H1 (cell line): ENCODE measurements at regions not wholly inside any gene's neighbourhood (a gene's known extent, or its start where the extent isn't known, plus 50 kb on each side); places are given as distances from the start of the nearest gene placed in this dataset.
A peak's percentile ranks its signal among the peaks of the same experiment; 100 is the strongest.

Source experiments
- EGR1 ChIP-seq: IDR thresholded peaks from 2 replicates; pipeline ENCODE4 v1.6.1; 2011; ENCODE audit warnings: low read depth, low read length, borderline replicate concordance
- EZH2 ChIP-seq: fragments of 200-600 bp; sonication (generic); IDR thresholded peaks from 2 replicates; pipeline ENCODE4 v1.7.1; 2012; ENCODE audit warnings: low read depth, mild to moderate bottlenecking, moderate library complexity, low read length, inconsistent platforms; ENCODE audit not compliant: severe bottlenecking
- GTF2F1 ChIP-seq: IDR thresholded peaks from 2 replicates; pipeline ENCODE4 v1.6.1; 2012; ENCODE audit warnings: low read depth, low read length, improper control_type of control experiment, borderline replicate concordance
- HDAC2 ChIP-seq, 2 experiments: fragments of 300-600 bp in 1 of 2; sonication (generic) in 1 of 2; IDR thresholded peaks; 2 replicates each; pipeline ENCODE4 v1.6.1; 2011 to 2012; ENCODE audit warnings: low read depth in 2 of 2, low read length in 2 of 2, mild to moderate bottlenecking in 2 of 2, moderate library complexity in 2 of 2, borderline replicate concordance in 1 of 2, inconsistent platforms in 1 of 2
- POLR2A ChIP-seq, 2 experiments: IDR thresholded peaks; 1 replicate in 1 of 2; 2 replicates in 1 of 2; pipeline ENCODE4 v1.6.1; 2011; ENCODE audit warnings: low read depth in 2 of 2, low read length in 2 of 2, mild to moderate bottlenecking in 2 of 2; ENCODE audit errors: control extremely low read depth in 1 of 2
- TCF12 ChIP-seq: IDR thresholded peaks from 2 replicates; pipeline ENCODE4 v1.6.1; 2011; ENCODE audit warnings: low read depth, mild to moderate bottlenecking, low read length
- YY1 ChIP-seq: IDR thresholded peaks from 2 replicates; pipeline ENCODE4 v1.6.1; 2011; ENCODE audit warnings: low read depth, mild to moderate bottlenecking, low read length
- TF ChIP-seq, protein P1 (sequence below), 3 experiments: IDR thresholded peaks; 1 replicate in 2 of 3; 2 replicates in 1 of 3; pipeline versions ENCODE4 v1.5.1 to v1.6.1; 2011; ENCODE audit warnings: low read length in 3 of 3, mild to moderate bottlenecking in 3 of 3, inconsistent platforms in 2 of 3, low read depth in 1 of 3, moderate library complexity in 1 of 3; ENCODE audit not compliant: insufficient read depth in 1 of 3; ENCODE audit errors: control extremely low read depth in 1 of 3

- TF ChIP-seq POLR2A (IDR thresholded peaks at IDR 0.05; ENCODE audit: control extremely low read depth in 1 of 2, low read depth in 2 of 2, low read length in 2 of 2) = no peak
- no peak for TF ChIP-seq GTF2F1
- no peak for TF ChIP-seq YY1
- TF ChIP-seq HDAC2 (IDR thresholded peaks at IDR 0.05; ENCODE audit: borderline replicate concordance in 1 of 2, low read depth in 2 of 2, low read length in 2 of 2) = no peak
- TF ChIP-seq EGR1 = no peak
- TF ChIP-seq EZH2 = no peak
- TF ChIP-seq, protein P1, sequence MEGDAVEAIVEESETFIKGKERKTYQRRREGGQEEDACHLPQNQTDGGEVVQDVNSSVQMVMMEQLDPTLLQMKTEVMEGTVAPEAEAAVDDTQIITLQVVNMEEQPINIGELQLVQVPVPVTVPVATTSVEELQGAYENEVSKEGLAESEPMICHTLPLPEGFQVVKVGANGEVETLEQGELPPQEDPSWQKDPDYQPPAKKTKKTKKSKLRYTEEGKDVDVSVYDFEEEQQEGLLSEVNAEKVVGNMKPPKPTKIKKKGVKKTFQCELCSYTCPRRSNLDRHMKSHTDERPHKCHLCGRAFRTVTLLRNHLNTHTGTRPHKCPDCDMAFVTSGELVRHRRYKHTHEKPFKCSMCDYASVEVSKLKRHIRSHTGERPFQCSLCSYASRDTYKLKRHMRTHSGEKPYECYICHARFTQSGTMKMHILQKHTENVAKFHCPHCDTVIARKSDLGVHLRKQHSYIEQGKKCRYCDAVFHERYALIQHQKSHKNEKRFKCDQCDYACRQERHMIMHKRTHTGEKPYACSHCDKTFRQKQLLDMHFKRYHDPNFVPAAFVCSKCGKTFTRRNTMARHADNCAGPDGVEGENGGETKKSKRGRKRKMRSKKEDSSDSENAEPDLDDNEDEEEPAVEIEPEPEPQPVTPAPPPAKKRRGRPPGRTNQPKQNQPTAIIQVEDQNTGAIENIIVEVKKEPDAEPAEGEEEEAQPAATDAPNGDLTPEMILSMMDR (IDR thresholded peaks at IDR 0.05; ENCODE audit: control extremely low read depth in 1 of 3, insufficient read depth in 1 of 3, low read depth in 1 of 3, low read length in 3 of 3) = peak in 2 of 3 experiments; percentile 38 to 44; a peak in 2 of 4 replicates
- no peak for TF ChIP-seq TCF12
Observed at GRCh38 chr9:88272986-88273385, 115.3 kb upstream of the SPIN1 start.
